GM23338 (cell line): ENCODE measurements at regions not wholly inside any gene's neighbourhood (a gene's known extent, or its start where the extent isn't known, plus 50 kb on each side); places are given as distances from the start of the nearest gene placed in this dataset.

Source experiments
- CTCF ChIP-seq, 2 experiments: fragments of 200-600 bp in 1 of 2; sonication (generic) in 1 of 2; conservative IDR thresholded peaks; 2 replicates each; pipeline versions ENCODE4 v1.5.1 to v1.6.1; 2016 to 2017; ENCODE audit warnings: antibody characterized with exemption in 2 of 2, low read depth in 2 of 2, mild to moderate bottlenecking in 2 of 2, moderate library complexity in 1 of 2
- ETS1 ChIP-seq: IDR thresholded peaks from 2 replicates; pipeline ENCODE4 v1.6.1; 2016; ENCODE audit warnings: antibody characterized with exemption
- EZH2 ChIP-seq: fragments of 200-600 bp; sonication (generic); IDR thresholded peaks from one replicate; pipeline ENCODE4 v1.8.0; 2017; ENCODE audit warnings: antibody characterized with exemption, mild to moderate bottlenecking, low read depth; ENCODE audit not compliant: unreplicated experiment
- EZH2phosphoT487 ChIP-seq: fragments of 200-600 bp; sonication (generic); IDR thresholded peaks from one replicate; pipeline ENCODE4 v1.8.1; 2018; ENCODE audit warnings: antibody characterized with exemption; ENCODE audit not compliant: unreplicated experiment
- REST ChIP-seq: IDR thresholded peaks from one replicate; pipeline ENCODE4 v1.6.1; 2018; ENCODE audit warnings: antibody characterized with exemption; ENCODE audit not compliant: unreplicated experiment

GRCh38 chr4:33453916-33454315 lies 2733.7 kb downstream of the PCDH7 start:
- TF ChIP-seq CTCF (conservative IDR thresholded peaks at IDR 0.05; ENCODE audit: low read depth in 2 of 2) (no peak), EZH2phosphoT487 (no peak), REST (no peak), EZH2 (no peak), ETS1 (no peak)
